ENCODE measurements at regions not wholly inside any gene's neighbourhood (a gene's known extent, or its start where the extent isn't known, plus 50 kb on each side); places are given as distances from the start of the nearest gene placed in this dataset.

- peak; percentile 96 for DNase-seq (ENCODE audit: low spot score)
Observed at GRCh38 chr9:134585746-134586706, 55.6 kb upstream of the COL5A1 start.

GRCh38 chr9:134589748-134590147, 51.9 kb upstream of the COL5A1 start:
- no peak for DNase-seq (ENCODE audit: low spot score)

GRCh38 chr9:134590240-134591081, 51.1 kb upstream of the COL5A1 start:
- no peak for DNase-seq (ENCODE audit: low spot score)

DNA sequence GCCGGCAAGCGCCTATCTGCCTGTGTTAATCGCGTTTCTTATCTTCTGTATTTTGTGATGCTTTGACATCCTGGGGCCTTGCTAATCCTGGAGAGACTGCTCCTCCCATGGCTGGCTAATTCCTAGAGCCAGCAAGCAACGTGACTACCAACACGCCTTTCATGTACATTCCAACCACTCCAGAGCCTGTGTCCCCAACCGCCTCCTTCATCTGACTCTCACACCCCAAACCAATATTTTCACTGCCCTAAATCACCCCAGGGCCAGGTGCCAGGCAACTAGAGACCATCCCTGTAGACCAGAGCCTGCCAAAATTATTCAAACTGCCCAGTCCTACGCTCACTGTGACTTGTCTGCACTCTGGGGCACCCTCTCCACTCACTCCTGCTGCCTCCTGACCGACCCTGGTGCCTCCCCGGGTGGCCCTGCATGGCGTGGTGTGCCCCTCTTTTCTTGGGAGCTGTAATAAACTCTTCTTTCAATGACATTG, 50.5 kb upstream of the COL5A1 start:
- DNase-seq (ENCODE audit: low spot score): peak; percentile 57

GRCh38 chr9:134591573-134591981, 50.0 kb upstream of the COL5A1 start:
- DNase-seq (ENCODE audit: low spot score): peak; percentile 78

Data from AG20443 (cell line).